HG02884 (cell line): ENCODE measurements at regions not wholly inside any gene's neighbourhood (a gene's known extent, or its start where the extent isn't known, plus 50 kb on each side); places are given as distances from the start of the nearest gene placed in this dataset.
"Not testable (repeated sequence)": the region's sequence is repeated elsewhere in the genome, so short reads cannot be mapped to it uniquely, and the experiment has no call there.

Experiments
- ATAC-seq: cut with Tn5 transposase; IDR thresholded peaks from one replicate; pipeline ENCODE4 v1.9.1; 2021; ENCODE audit warnings: mild to moderate bottlenecking, moderate library complexity; ENCODE audit not compliant: unreplicated experiment

GRCh38 chr9:24712206-24712605, 166.5 kb upstream of the IZUMO3 start:
- no peak for ATAC-seq

GRCh38 chr9:24708814-24709213, 163.1 kb upstream of the IZUMO3 start:
- ATAC-seq = no peak

GRCh38 chr9:24698881-24699518, 153.3 kb upstream of the IZUMO3 start:
- ATAC-seq = no peak

- ATAC-seq = no peak
Measured at GRCh38 chr9:24672336-24672735, 126.6 kb upstream of the IZUMO3 start.

- no peak for ATAC-seq
Measured at GRCh38 chr9:24657387-24657786, 111.7 kb upstream of the IZUMO3 start.

- no peak for ATAC-seq
Measured at GRCh38 chr9:24652181-24652580, 106.5 kb upstream of the IZUMO3 start.

- not testable (repeated sequence) for ATAC-seq
Measured at GRCh38 chr9:24628809-24629208, 83.1 kb upstream of the IZUMO3 start.

- no peak for ATAC-seq
Measured at GRCh38 chr9:24625097-24625496, 79.4 kb upstream of the IZUMO3 start.

- ATAC-seq = no peak
Measured at GRCh38 chr9:24624481-24624880, 78.8 kb upstream of the IZUMO3 start.

GRCh38 chr9:24620741-24621140, 75.0 kb upstream of the IZUMO3 start:
- no peak for ATAC-seq

GRCh38 chr9:24616863-24617262, 71.2 kb upstream of the IZUMO3 start:
- ATAC-seq = no peak

GRCh38 chr9:24614070-24614469, 68.4 kb upstream of the IZUMO3 start:
- no peak for ATAC-seq

- no peak for ATAC-seq
Measured at GRCh38 chr9:24608599-24608998, 62.9 kb upstream of the IZUMO3 start.

GRCh38 chr9:24602693-24603352, 57.1 kb upstream of the IZUMO3 start:
- no peak for ATAC-seq
